NT2/D1 (cell line): ENCODE measurements at regions not wholly inside any gene's neighbourhood (a gene's known extent, or its start where the extent isn't known, plus 50 kb on each side); places are given as distances from the start of the nearest gene placed in this dataset.
A peak's percentile ranks its signal among the peaks of the same experiment; 100 is the strongest.

ENCODE experiments used
- DNase-seq: peaks from one replicate; pipeline ENCODE4 v3.0.0-alpha.2; 2011; ENCODE audit warnings: low read depth, low spot score
- H3K27me3 ChIP-seq: 2 replicates; pipeline ENCODE4 v1.6.0; 2011; ENCODE audit warnings: mild to moderate bottlenecking; ENCODE audit not compliant: insufficient read length, insufficient read depth
- H3K36me3 ChIP-seq: 2 replicates; pipeline ENCODE4 v1.6.1; 2011; ENCODE audit warnings: mild to moderate bottlenecking, low read length, mixed read lengths; ENCODE audit not compliant: insufficient read depth, insufficient read length
- H3K4me1 ChIP-seq: 2 replicates; pipeline ENCODE4 v1.5.1; 2011; ENCODE audit not compliant: insufficient read depth, insufficient read length
- H3K4me3 ChIP-seq: 2 replicates; pipeline ENCODE4 v1.5.1; 2011; ENCODE audit warnings: low read depth; ENCODE audit not compliant: insufficient read length
- H3K9ac ChIP-seq: 2 replicates; pipeline ENCODE4 v1.6.0; 2011; ENCODE audit warnings: low read depth; ENCODE audit not compliant: insufficient read length
- H3K9me3 ChIP-seq: 2 replicates; pipeline ENCODE4 v1.5.1; 2011; ENCODE audit warnings: mild to moderate bottlenecking, low read length; ENCODE audit not compliant: insufficient read depth
- SUZ12 ChIP-seq: IDR thresholded peaks from 2 replicates; pipeline ENCODE4 v1.6.1; 2011; ENCODE audit not compliant: insufficient read length, insufficient read depth; ENCODE audit errors: extremely low read depth
- YY1 ChIP-seq: IDR thresholded peaks from 2 replicates; pipeline ENCODE4 v1.6.1; 2011; ENCODE audit not compliant: insufficient read length, insufficient read depth
- ZNF274 ChIP-seq: IDR thresholded peaks from 2 replicates; pipeline ENCODE4 v1.6.1; 2011; ENCODE audit warnings: mild to moderate bottlenecking, low read depth, low read length

GRCh38 chr3:73685061-73685460, 60.3 kb upstream of the PDZRN3 start:
- DNase-seq, result no peak
- TF ChIP-seq SUZ12 (no peak), ZNF274 (no peak), YY1 (no peak)
- H3K9ac ChIP-seq, result no peak overlapping the region
- H3K9me3 ChIP-seq, result no peaks in the 10 kb centered on the region
- no peak overlapping the region for H3K4me3 ChIP-seq
- no peaks in the 10 kb centered on the region for H3K36me3 ChIP-seq
- H3K27me3 ChIP-seq, result no peaks in the 10 kb centered on the region
- no peaks in the 10 kb centered on the region for H3K4me1 ChIP-seq

GRCh38 chr3:73683706-73684105, 59.0 kb upstream of the PDZRN3 start:
- Histone ChIP-seq H3K27me3 (no peaks in the 10 kb centered on the region), H3K36me3 (no peaks in the 10 kb centered on the region), H3K9me3 (no peaks in the 10 kb centered on the region), H3K9ac (no peak overlapping the region), H3K4me1 (no peaks in the 10 kb centered on the region), H3K4me3 (no peak overlapping the region)
- TF ChIP-seq YY1, result no peak
- TF ChIP-seq ZNF274, result no peak
- no peak for TF ChIP-seq SUZ12
- peak; percentile 16 for DNase-seq

- H3K4me3 ChIP-seq, result no peak overlapping the region
- no peak for DNase-seq
- no peaks in the 10 kb centered on the region for H3K27me3 ChIP-seq
- H3K36me3 ChIP-seq, result no peaks in the 10 kb centered on the region
- no peaks in the 10 kb centered on the region for H3K9me3 ChIP-seq
- no peak overlapping the region for H3K9ac ChIP-seq
- H3K4me1 ChIP-seq, result no peaks in the 10 kb centered on the region
- TF ChIP-seq SUZ12 (no peak), ZNF274 (no peak), YY1 (no peak)
Observed at GRCh38 chr3:73681610-73682009, 56.9 kb upstream of the PDZRN3 start.

GRCh38 chr3:73681198-73681597, 56.5 kb upstream of the PDZRN3 start:
- Histone ChIP-seq H3K27me3 (no peaks in the 10 kb centered on the region), H3K4me1 (no peaks in the 10 kb centered on the region), H3K9ac (no peak overlapping the region), H3K36me3 (no peaks in the 10 kb centered on the region), H3K9me3 (no peaks in the 10 kb centered on the region), H3K4me3 (no peak overlapping the region)
- no peak for TF ChIP-seq ZNF274
- TF ChIP-seq YY1, result no peak
- TF ChIP-seq SUZ12, result no peak
- DNase-seq, result no peak

GRCh38 chr3:73680391-73681095, 55.8 kb upstream of the PDZRN3 start:
- Histone ChIP-seq H3K9ac (no peak overlapping the region), H3K27me3 (no peaks in the 10 kb centered on the region), H3K4me1 (no peaks in the 10 kb centered on the region), H3K4me3 (no peak overlapping the region), H3K36me3 (no peaks in the 10 kb centered on the region), H3K9me3 (no peaks in the 10 kb centered on the region)
- no peak for DNase-seq
- TF ChIP-seq SUZ12 (no peak), ZNF274 (no peak), YY1 (no peak)

- TF ChIP-seq ZNF274 (no peak), YY1 (no peak), SUZ12 (no peak)
- no peak overlapping the region for H3K4me3 ChIP-seq
- H3K9me3 ChIP-seq, result no peaks in the 10 kb centered on the region
- no peaks in the 10 kb centered on the region for H3K36me3 ChIP-seq
- H3K9ac ChIP-seq, result no peak overlapping the region
- DNase-seq, result no peak
- peaks cover 5% of the 10 kb centered on the region for H3K4me1 ChIP-seq
- H3K27me3 ChIP-seq, result no peaks in the 10 kb centered on the region
Observed at GRCh38 chr3:73677336-73678024, 52.7 kb upstream of the PDZRN3 start.
